ENCODE measurements at regions not wholly inside any gene's neighbourhood (a gene's known extent, or its start where the extent isn't known, plus 50 kb on each side); places are given as distances from the start of the nearest gene placed in this dataset.

GRCh38 chr2:7987992-7988391 is 693.9 kb upstream of the ID2 start:
- TF ChIP-seq SUZ12 (IDR thresholded peaks at IDR 0.05; ENCODE audit: extremely low read depth, insufficient read depth, insufficient read length) (no peak), YY1 (IDR thresholded peaks at IDR 0.05; ENCODE audit: insufficient read depth, insufficient read length) (no peak)

All from NT2/D1 (cell line).